CD14-positive monocyte (primary cell): ENCODE measurements at regions not wholly inside any gene's neighbourhood (a gene's known extent, or its start where the extent isn't known, plus 50 kb on each side); places are given as distances from the start of the nearest gene placed in this dataset.
A peak's percentile ranks its signal among the peaks of the same experiment; 100 is the strongest.

Source experiments
- DNase-seq, 3 donors: peaks; one replicate each; pipeline ENCODE4 v3.0.0-alpha.2; 2011 to 2022
- H2AFZ ChIP-seq: 2 replicates; pipeline ENCODE4 v1.6.0; 2012; ENCODE audit warnings: mild to moderate bottlenecking, low read depth, low read length, inconsistent platforms; ENCODE audit not compliant: insufficient read depth, poor library complexity, severe bottlenecking
- H3K27ac ChIP-seq, 2 donors: 1 replicate in 1 of 2; 2 replicates in 1 of 2; pipeline ENCODE4 v1.5.1; 2012 to 2013; ENCODE audit warnings: low read length in 2 of 2, control low read depth in 1 of 2, inconsistent platforms in 1 of 2, low read depth in 1 of 2, mild to moderate bottlenecking in 1 of 2
- H3K27me3 ChIP-seq, 2 donors: one replicate each; pipeline versions ENCODE4 v1.6.0 to v1.6.1; 2011 to 2013; ENCODE audit warnings: low read length in 2 of 2; ENCODE audit not compliant: control insufficient read depth in 2 of 2, insufficient read depth in 2 of 2
- H3K36me3 ChIP-seq, 2 donors: replicated peaks in 1 of 2; 1 replicate in 1 of 2; 2 replicates in 1 of 2; pipeline versions ENCODE4 v1.5.1 to v1.6.1; 2012 to 2013; ENCODE audit warnings: low read length in 2 of 2, control low read depth in 1 of 2, inconsistent platforms in 1 of 2, mild to moderate bottlenecking in 1 of 2; ENCODE audit not compliant: insufficient read depth in 2 of 2, control insufficient read depth in 1 of 2
- H3K4me1 ChIP-seq, 2 donors: 1 replicate in 1 of 2; 2 replicates in 1 of 2; pipeline versions ENCODE4 v1.5.1 to v1.6.1; 2012 to 2013; ENCODE audit warnings: low read length in 2 of 2, control low read depth in 1 of 2, inconsistent platforms in 1 of 2, mild to moderate bottlenecking in 1 of 2, moderate library complexity in 1 of 2; ENCODE audit not compliant: insufficient read depth in 2 of 2, control insufficient read depth in 1 of 2
- H3K4me2 ChIP-seq: replicated peaks from 2 replicates; pipeline ENCODE3; 2012; ENCODE audit warnings: low read length, moderate library complexity, mild to moderate bottlenecking; ENCODE audit not compliant: poor library complexity, severe bottlenecking; ENCODE audit errors: extremely low read depth
- H3K4me3 ChIP-seq, 3 experiments: fragments of 200-600 bp in 1 of 3; sonication (generic) in 1 of 3; replicated peaks in 1 of 3; 1 replicate in 2 of 3; 2 replicates in 1 of 3; pipeline ENCODE4 v1.5.1; 2011 to 2013; ENCODE audit warnings: low read length in 3 of 3, mild to moderate bottlenecking in 3 of 3, control low read depth in 2 of 3, low read depth in 2 of 3, inconsistent platforms in 1 of 3, moderate library complexity in 1 of 3
- H3K79me2 ChIP-seq: 2 replicates; pipeline ENCODE4 v1.6.0; 2012; ENCODE audit warnings: mild to moderate bottlenecking, control low read depth, inconsistent platforms, low read length, moderate library complexity; ENCODE audit not compliant: insufficient read depth
- H3K9ac ChIP-seq: 2 replicates; pipeline ENCODE4 v1.6.0; 2017; ENCODE audit warnings: low read length, mild to moderate bottlenecking; ENCODE audit not compliant: insufficient read depth, poor library complexity, severe bottlenecking
- H3K9me3 ChIP-seq, 2 donors: replicated peaks in 1 of 2; 1 replicate in 1 of 2; 2 replicates in 1 of 2; pipeline versions ENCODE4 v1.5.1 to v1.6.1; 2012 to 2013; ENCODE audit warnings: low read length in 2 of 2, control low read depth in 1 of 2; ENCODE audit not compliant: control insufficient read depth in 1 of 2, insufficient read depth in 1 of 2
- H4K20me1 ChIP-seq: 2 replicates; pipeline ENCODE4 v1.6.0; 2012; ENCODE audit warnings: mild to moderate bottlenecking, low read length, control low read depth, moderate library complexity; ENCODE audit not compliant: insufficient read depth
- H3K27ac Mint-ChIP-seq, 7 donors: one replicate each; pipeline ENCODE4 v1.8.0; 2020; ENCODE audit warnings: mild to moderate bottlenecking in 7 of 7, mixed read lengths in 7 of 7, moderate library complexity in 6 of 7, inconsistent platforms in 2 of 7
- H3K27me3 Mint-ChIP-seq, 3 donors: one replicate each; pipeline ENCODE4 v1.8.0; 2021 to 2022; ENCODE audit warnings: low read depth in 3 of 3, mild to moderate bottlenecking in 3 of 3, mixed read lengths in 3 of 3, moderate library complexity in 3 of 3, inconsistent platforms in 1 of 3
- H3K36me3 Mint-ChIP-seq, 2 donors: one replicate each; pipeline ENCODE4 v1.8.0; 2020; ENCODE audit warnings: mixed read lengths in 2 of 2, inconsistent platforms in 1 of 2, mild to moderate bottlenecking in 1 of 2
- H3K4me1 Mint-ChIP-seq: one replicate; pipeline ENCODE4 v1.8.0; 2020; ENCODE audit warnings: mild to moderate bottlenecking, mixed read lengths
- H3K4me3 Mint-ChIP-seq, 2 donors: one replicate each; pipeline ENCODE4 v1.8.0; 2020; ENCODE audit warnings: mild to moderate bottlenecking in 2 of 2, mixed read lengths in 2 of 2, moderate library complexity in 1 of 2
- H3K9me3 Mint-ChIP-seq, 7 donors: one replicate each; pipeline ENCODE4 v1.8.0; 2020 to 2022; ENCODE audit warnings: mixed read lengths in 7 of 7, mild to moderate bottlenecking in 6 of 7, moderate library complexity in 6 of 7, inconsistent platforms in 2 of 7
- WGBS: methylation state at CpG from one replicate; pipeline ENCODE4 v1.1.5; 2013; ENCODE audit warnings: missing lambda C conversion rate; ENCODE audit not compliant: insufficient coverage; 5-methylcytosine and 5-hydroxymethylcytosine counted together
- intact Hi-C, 2 donors: fragments of 100-400 bp; cut with micrococcal nuclease; formaldehyde crosslinking; loops; one replicate each; pipeline versions ENCODE4 v1.15.0 to v1.15.1; 2023
- TF ChIP-seq, protein P1 (sequence below): fragments of 200-600 bp; IDR thresholded peaks from one replicate; pipeline ENCODE4 v1.8.0; 2022; ENCODE audit warnings: antibody characterized with exemption, mild to moderate bottlenecking

DNA sequence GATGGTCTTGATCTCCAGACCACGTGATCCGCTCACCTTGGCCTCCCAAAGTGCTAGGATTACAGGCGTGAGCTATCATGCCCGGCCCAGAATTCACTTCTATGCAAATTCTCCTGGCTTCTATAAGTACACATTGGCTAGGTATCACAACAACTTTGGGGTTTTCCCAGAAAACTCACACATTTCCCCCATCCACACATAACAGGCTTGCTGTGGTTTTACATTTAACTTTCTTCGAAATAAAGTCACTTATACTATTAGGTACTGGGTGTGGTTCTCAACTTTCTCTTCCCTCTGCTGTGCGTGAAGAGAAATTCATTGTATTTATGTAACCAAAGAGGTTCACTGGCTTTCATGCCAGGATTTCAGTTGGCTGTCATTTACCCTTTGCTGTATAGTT lies 439.4 kb upstream of the CWC22 start:
- H3K4me3 Mint-ChIP-seq, result no peak overlapping the region
- peaks cover 4 to 13% (median 7%) of the 10 kb centered on the region in 7 donors for H3K9me3 Mint-ChIP-seq
- no peaks in the 10 kb centered on the region for H3K36me3 Mint-ChIP-seq
- no peak overlapping the region for H2AFZ ChIP-seq
- no peak overlapping the region for H3K4me2 ChIP-seq
- H3K4me1 Mint-ChIP-seq, result peaks cover 13% of the 10 kb centered on the region
- H4K20me1 ChIP-seq, result no peaks in the 10 kb centered on the region
- 93% methylated on average over 4 of the region's 6 CpGs for WGBS
- peaks cover 5 to 12% of the 10 kb centered on the region in 2 donors for H3K9me3 ChIP-seq
- TF ChIP-seq, protein P1, sequence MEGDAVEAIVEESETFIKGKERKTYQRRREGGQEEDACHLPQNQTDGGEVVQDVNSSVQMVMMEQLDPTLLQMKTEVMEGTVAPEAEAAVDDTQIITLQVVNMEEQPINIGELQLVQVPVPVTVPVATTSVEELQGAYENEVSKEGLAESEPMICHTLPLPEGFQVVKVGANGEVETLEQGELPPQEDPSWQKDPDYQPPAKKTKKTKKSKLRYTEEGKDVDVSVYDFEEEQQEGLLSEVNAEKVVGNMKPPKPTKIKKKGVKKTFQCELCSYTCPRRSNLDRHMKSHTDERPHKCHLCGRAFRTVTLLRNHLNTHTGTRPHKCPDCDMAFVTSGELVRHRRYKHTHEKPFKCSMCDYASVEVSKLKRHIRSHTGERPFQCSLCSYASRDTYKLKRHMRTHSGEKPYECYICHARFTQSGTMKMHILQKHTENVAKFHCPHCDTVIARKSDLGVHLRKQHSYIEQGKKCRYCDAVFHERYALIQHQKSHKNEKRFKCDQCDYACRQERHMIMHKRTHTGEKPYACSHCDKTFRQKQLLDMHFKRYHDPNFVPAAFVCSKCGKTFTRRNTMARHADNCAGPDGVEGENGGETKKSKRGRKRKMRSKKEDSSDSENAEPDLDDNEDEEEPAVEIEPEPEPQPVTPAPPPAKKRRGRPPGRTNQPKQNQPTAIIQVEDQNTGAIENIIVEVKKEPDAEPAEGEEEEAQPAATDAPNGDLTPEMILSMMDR, result no peak
- no peaks in the 10 kb centered on the region for H3K79me2 ChIP-seq
- intact Hi-C loops, result no loop called here
- H3K27me3 Mint-ChIP-seq, result no peaks in the 10 kb centered on the region
- no peaks in the 10 kb centered on the region for H3K27me3 ChIP-seq
- H3K9ac ChIP-seq, result no peak overlapping the region
- H3K4me3 ChIP-seq, result no peak overlapping the region
- peaks cover 12 to 13% of the 10 kb centered on the region in 2 donors for H3K4me1 ChIP-seq
- no peak overlapping the region for H3K27ac ChIP-seq
- DNase-seq, result no peak
- H3K27ac Mint-ChIP-seq, result no peak overlapping the region
- H3K36me3 ChIP-seq, result no peaks in the 10 kb centered on the region

DNA sequence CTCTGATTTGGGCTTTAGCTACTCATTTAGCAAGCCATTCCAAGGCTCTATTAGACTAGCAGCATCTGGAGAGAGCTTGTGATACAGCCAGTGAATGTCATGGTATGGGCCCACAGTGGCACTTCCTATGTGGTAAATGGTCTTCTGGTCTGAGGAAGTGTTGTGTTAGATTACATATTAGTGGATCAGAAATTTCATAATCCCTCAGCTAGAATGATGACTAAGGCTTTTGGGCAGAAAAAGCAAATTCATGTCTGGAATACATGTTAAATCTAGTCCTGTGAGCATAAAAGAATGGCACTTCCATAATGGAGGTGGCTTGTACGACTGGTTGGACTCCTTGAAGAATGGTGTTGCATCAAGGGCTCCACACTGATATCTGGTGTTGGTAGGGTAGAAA lies 436.8 kb upstream of the CWC22 start:
- 0% methylated on average over 1 of the region's 1 CpG for WGBS
- peak overlapping the region in 1 of 2 donors; percentile 33 for H3K27ac ChIP-seq
- Mint-ChIP-seq H3K27me3 (peaks cover 0 to 5% (median 3%) of the 10 kb centered on the region in 3 donors), H3K9me3 (peaks cover 2 to 13% (median 8%) of the 10 kb centered on the region in 7 donors), H3K27ac (peak overlapping the region in 5 of 7 donors; percentile 15 to 74 (median 52)), H3K4me1 (peaks cover 13% of the 10 kb centered on the region), H3K4me3 (no peak overlapping the region), H3K36me3 (no peaks in the 10 kb centered on the region)
- no peaks in the 10 kb centered on the region for H3K79me2 ChIP-seq
- TF ChIP-seq, protein P1, result no peak
- no peak overlapping the region for H3K4me3 ChIP-seq
- H2AFZ ChIP-seq, result no peak overlapping the region
- H3K36me3 ChIP-seq, result no peaks in the 10 kb centered on the region
- no peak overlapping the region for H3K9ac ChIP-seq
- no peaks in the 10 kb centered on the region for H4K20me1 ChIP-seq
- peaks cover 12 to 13% of the 10 kb centered on the region in 2 donors for H3K4me1 ChIP-seq
- peaks cover 5 to 12% of the 10 kb centered on the region in 2 donors for H3K9me3 ChIP-seq
- intact Hi-C loops, result no loop called here
- no peak overlapping the region for H3K4me2 ChIP-seq
- no peaks in the 10 kb centered on the region for H3K27me3 ChIP-seq
- peak; percentile 3 to 31 (median 26) for DNase-seq
